H9 (cell line): ENCODE measurements at regions not wholly inside any gene's neighbourhood (a gene's known extent, or its start where the extent isn't known, plus 50 kb on each side); places are given as distances from the start of the nearest gene placed in this dataset.

Experiments
- DNase-seq: peaks from one replicate; pipeline ENCODE4 v3.0.0-alpha.2; 2017
- H2AFZ ChIP-seq: one replicate; pipeline ENCODE4 v1.6.1; 2013; ENCODE audit warnings: mild to moderate bottlenecking, low read length, control low read depth, moderate library complexity
- H2AK5ac ChIP-seq: 2 replicates; pipeline ENCODE4 v1.6.1; 2013; ENCODE audit warnings: low read length, control low read depth, mixed read lengths; ENCODE audit not compliant: insufficient read length
- H2BK120ac ChIP-seq: one replicate; pipeline ENCODE4 v1.6.1; 2013; ENCODE audit warnings: low read depth, mild to moderate bottlenecking, low read length, control low read depth, inconsistent platforms; ENCODE audit not compliant: poor library complexity, severe bottlenecking
- H2BK12ac ChIP-seq: 2 replicates; pipeline ENCODE4 v1.6.1; 2013; ENCODE audit warnings: low read length, control low read depth, mixed read lengths, low read depth; ENCODE audit not compliant: insufficient read length
- H2BK15ac ChIP-seq: 2 replicates; pipeline ENCODE4 v1.6.1; 2013; ENCODE audit warnings: low read depth, low read length, control low read depth
- H2BK20ac ChIP-seq: one replicate; pipeline ENCODE4 v1.6.1; 2013; ENCODE audit warnings: low read depth, mild to moderate bottlenecking, low read length, control low read depth, inconsistent platforms; ENCODE audit not compliant: poor library complexity, severe bottlenecking
- H2BK5ac ChIP-seq: 2 replicates; pipeline ENCODE4 v1.6.1; 2013; ENCODE audit warnings: low read length, control low read depth, mixed read lengths; ENCODE audit not compliant: insufficient read length
- H3K14ac ChIP-seq: 2 replicates; pipeline ENCODE4 v1.6.1; 2013; ENCODE audit warnings: low read length, control low read depth; ENCODE audit not compliant: insufficient read depth
- H3K18ac ChIP-seq: 2 replicates; pipeline ENCODE4 v1.6.1; 2013; ENCODE audit warnings: low read depth, mild to moderate bottlenecking, mixed read lengths, low read length, control low read depth; ENCODE audit not compliant: insufficient read length
- H3K23ac ChIP-seq: 2 replicates; pipeline ENCODE4 v1.6.1; 2013; ENCODE audit warnings: low read length, control low read depth, mixed read lengths, low read depth; ENCODE audit not compliant: insufficient read length
- H3K23me2 ChIP-seq: 2 replicates; pipeline ENCODE4 v1.6.1; 2013; ENCODE audit warnings: low read depth, mild to moderate bottlenecking, mixed read lengths, low read length, control low read depth; ENCODE audit not compliant: insufficient read length, poor library complexity, severe bottlenecking
- H3K27ac ChIP-seq: 2 replicates; pipeline ENCODE4 v1.5.1; 2013; ENCODE audit warnings: low read length, control low read depth, mixed read lengths, low read depth; ENCODE audit not compliant: insufficient read length
- H3K27me3 ChIP-seq: 2 replicates; pipeline ENCODE4 v1.6.1; 2013; ENCODE audit warnings: low read length, control low read depth, inconsistent platforms; ENCODE audit not compliant: insufficient read depth
- H3K4ac ChIP-seq: 2 replicates; pipeline ENCODE4 v1.6.1; 2013; ENCODE audit warnings: low read depth, mild to moderate bottlenecking, control low read depth, inconsistent platforms, low read length, moderate library complexity
- H3K4me1 ChIP-seq: 2 replicates; pipeline ENCODE4 v1.6.1; 2013; ENCODE audit warnings: low read length, control low read depth, inconsistent platforms; ENCODE audit not compliant: insufficient read depth
- H3K4me2 ChIP-seq: 2 replicates; pipeline ENCODE4 v1.6.1; 2013; ENCODE audit warnings: low read length, control low read depth, mixed read lengths; ENCODE audit not compliant: insufficient read length, insufficient read depth
- H3K56ac ChIP-seq: 2 replicates; pipeline ENCODE4 v1.6.1; 2013; ENCODE audit warnings: low read depth, mild to moderate bottlenecking, mixed read lengths, low read length, control low read depth; ENCODE audit not compliant: insufficient read length
- H3K79me1 ChIP-seq: 2 replicates; pipeline ENCODE4 v1.6.1; 2013; ENCODE audit warnings: low read depth, mild to moderate bottlenecking, moderate library complexity, low read length, control low read depth, inconsistent platforms; ENCODE audit not compliant: insufficient read depth, poor library complexity, severe bottlenecking
- H3K79me2 ChIP-seq: 2 replicates; pipeline ENCODE4 v1.6.1; 2013; ENCODE audit warnings: low read length, control low read depth, inconsistent platforms; ENCODE audit not compliant: insufficient read depth
- H3K9ac ChIP-seq: 2 replicates; pipeline ENCODE4 v1.6.1; 2013; ENCODE audit warnings: low read length, control low read depth, mixed read lengths; ENCODE audit not compliant: insufficient read length; ENCODE audit errors: extremely low read depth
- H3K9me3 ChIP-seq: one replicate; pipeline ENCODE4 v1.6.1; 2013; ENCODE audit warnings: low read depth, low read length, inconsistent platforms; ENCODE audit not compliant: control insufficient read depth
- H3T11ph ChIP-seq: one replicate; pipeline ENCODE4 v1.6.1; 2013; ENCODE audit warnings: mild to moderate bottlenecking, low read length, control low read depth, inconsistent platforms
- H4K20me1 ChIP-seq: one replicate; pipeline ENCODE4 v1.6.1; 2013; ENCODE audit not compliant: control insufficient read depth, insufficient read length, insufficient read depth
- H4K5ac ChIP-seq: 2 replicates; pipeline ENCODE4 v1.6.1; 2013; ENCODE audit warnings: low read depth, mild to moderate bottlenecking, mixed read lengths, low read length, control low read depth; ENCODE audit not compliant: insufficient read length
- H4K8ac ChIP-seq: replicated peaks from 2 replicates; pipeline ENCODE4 v1.6.1; 2013; ENCODE audit warnings: low read length, control low read depth, mixed read lengths, low read depth; ENCODE audit not compliant: insufficient read length
- H4K91ac ChIP-seq: 2 replicates; pipeline ENCODE4 v1.6.1; 2013; ENCODE audit warnings: low read depth, mild to moderate bottlenecking, moderate library complexity, mixed read lengths, low read length, control low read depth; ENCODE audit not compliant: insufficient read length
- H3K27ac Mint-ChIP-seq, 3 experiments: 2 replicates in 2 of 3; 3 replicates in 1 of 3; pipeline ENCODE4 v1.8.0; 2020 to 2021; ENCODE audit warnings: mixed read lengths in 3 of 3, mild to moderate bottlenecking in 1 of 3, moderate library complexity in 1 of 3
- H3K27me3 Mint-ChIP-seq: 2 replicates; pipeline ENCODE4 v1.8.0; 2021; ENCODE audit warnings: low read depth, mild to moderate bottlenecking, moderate library complexity, mixed read lengths
- H3K36me3 Mint-ChIP-seq, 3 experiments: 2 replicates in 2 of 3; 3 replicates in 1 of 3; pipeline ENCODE4 v1.8.0; 2020 to 2021; ENCODE audit warnings: low read depth in 3 of 3, mixed read lengths in 3 of 3; ENCODE audit not compliant: insufficient read depth in 1 of 3
- H3K4me1 Mint-ChIP-seq, 2 experiments: 2 replicates each; pipeline ENCODE4 v1.8.0; 2020; ENCODE audit warnings: mixed read lengths in 2 of 2
- H3K4me3 Mint-ChIP-seq, 2 experiments: 2 replicates in 1 of 2; 3 replicates in 1 of 2; pipeline ENCODE4 v1.8.0; 2020 to 2021; ENCODE audit warnings: mild to moderate bottlenecking in 2 of 2, mixed read lengths in 2 of 2, moderate library complexity in 1 of 2
- H3K9me3 Mint-ChIP-seq, 2 experiments: 2 replicates in 1 of 2; 3 replicates in 1 of 2; pipeline ENCODE4 v1.8.0; 2020; ENCODE audit warnings: mild to moderate bottlenecking in 2 of 2, mixed read lengths in 2 of 2, moderate library complexity in 1 of 2
- CTCF ChIP-seq: fragments of 200-600 bp; sonication (generic); conservative IDR thresholded peaks from 3 replicates; pipeline ENCODE4 v1.8.0; 2021; ENCODE audit warnings: antibody characterized with exemption, mild to moderate bottlenecking
- WGBS: extraction: QIAGEN DNeasy Blood & Tissue Kit; methylation state at CpG from one replicate; pipeline ENCODE4 v1.1.7; 2013; ENCODE audit warnings: missing lambda C conversion rate, low lambda C conversion rate, mixed read lengths; ENCODE audit not compliant: insufficient read length; ENCODE audit errors: extremely low coverage; 5-methylcytosine and 5-hydroxymethylcytosine counted together

- no peak overlapping the region for H2BK5ac ChIP-seq
- no CpG with 5 or more reads among the region's 4 CpGs for WGBS
- Mint-ChIP-seq H3K4me3 (no peak overlapping the region), H3K9me3 (no peaks in the 10 kb centered on the region), H3K36me3 (no peaks in the 10 kb centered on the region), H3K27ac (no peak overlapping the region), H3K27me3 (peaks cover 1% of the 10 kb centered on the region; the same call in 1 of the 2 replicates), H3K4me1 (peaks cover 7 to 8% of the 10 kb centered on the region in 2 experiments)
- H3K4ac ChIP-seq: no peak overlapping the region
- H3K79me2 ChIP-seq: no peaks in the 10 kb centered on the region
- H3K56ac ChIP-seq: no peak overlapping the region
- H3K79me1 ChIP-seq: no peaks in the 10 kb centered on the region
- H3K23ac ChIP-seq: no peak overlapping the region
- H2AFZ ChIP-seq: no peak overlapping the region
- no peak overlapping the region for H3K27ac ChIP-seq
- H3K4me2 ChIP-seq: no peak overlapping the region
- no peak overlapping the region for H2BK120ac ChIP-seq
- no peak overlapping the region for H2BK12ac ChIP-seq
- no peak for DNase-seq
- no peak overlapping the region for H3K14ac ChIP-seq
- no peak overlapping the region for H4K5ac ChIP-seq
- no peak overlapping the region for H4K91ac ChIP-seq
- TF ChIP-seq CTCF: no peak
- no peak overlapping the region for H2AK5ac ChIP-seq
- no peaks in the 10 kb centered on the region for H3K4me1 ChIP-seq
- H2BK20ac ChIP-seq: no peak overlapping the region
- H3K18ac ChIP-seq: no peak overlapping the region
- no peak overlapping the region for H3K9ac ChIP-seq
- H2BK15ac ChIP-seq: no peak overlapping the region
- no peak overlapping the region for H4K8ac ChIP-seq
- H3T11ph ChIP-seq: no peak overlapping the region
- no peaks in the 10 kb centered on the region for H3K23me2 ChIP-seq
- H3K27me3 ChIP-seq: no peaks in the 10 kb centered on the region
- H3K9me3 ChIP-seq: no peaks in the 10 kb centered on the region
- H4K20me1 ChIP-seq: no peaks in the 10 kb centered on the region
Measured at GRCh38 chr3:117184574-117184973, 475.0 kb downstream of the TUSC7 start.
